Fibroblast of lung (primary cell): ENCODE measurements at regions not wholly inside any gene's neighbourhood (a gene's known extent, or its start where the extent isn't known, plus 50 kb on each side); places are given as distances from the start of the nearest gene placed in this dataset.

Experiments
- DNase-seq, 2 donors: peaks; one replicate each; pipeline versions ENCODE4 v3.0.0 to v3.0.0-alpha.2; 2010; ENCODE audit warnings: low read depth in 2 of 2
- H2AFZ ChIP-seq: 2 replicates; pipeline ENCODE4 v1.5.1; 2012; ENCODE audit warnings: low read length, control low read depth, inconsistent platforms
- H3K27ac ChIP-seq: 2 replicates; pipeline ENCODE4 v1.5.1; 2011; ENCODE audit warnings: low read length, control low read depth; ENCODE audit not compliant: insufficient read depth
- H3K27me3 ChIP-seq: 2 replicates; pipeline ENCODE4 v1.5.1; 2011; ENCODE audit warnings: mild to moderate bottlenecking, low read length; ENCODE audit not compliant: control insufficient read depth, insufficient read depth
- H3K36me3 ChIP-seq: 2 replicates; pipeline ENCODE4 v1.5.1; 2011; ENCODE audit warnings: low read length; ENCODE audit not compliant: control insufficient read depth, insufficient read depth
- H3K4me1 ChIP-seq: 2 replicates; pipeline ENCODE4 v1.5.1; 2011; ENCODE audit warnings: low read length; ENCODE audit not compliant: control insufficient read depth, insufficient read depth; ENCODE audit errors: extremely low read depth
- H3K4me2 ChIP-seq: 2 replicates; pipeline ENCODE4 v1.5.1; 2011; ENCODE audit warnings: low read length, control low read depth; ENCODE audit not compliant: insufficient read depth; ENCODE audit errors: extremely low read depth
- H3K4me3 ChIP-seq, 4 experiments: fragments of 200-600 bp in 1 of 4; sonication (generic) in 1 of 4; replicated peaks in 1 of 4; 2 replicates each; pipeline ENCODE4 v1.5.1; 2011 to 2016; ENCODE audit warnings: low read length in 4 of 4, low read depth in 3 of 4, mild to moderate bottlenecking in 3 of 4, control low read depth in 2 of 4, inconsistent platforms in 1 of 4, mixed read lengths in 1 of 4; ENCODE audit not compliant: insufficient read depth in 1 of 4; ENCODE audit errors: control extremely low read depth in 1 of 4
- H3K79me2 ChIP-seq: 2 replicates; pipeline ENCODE4 v1.5.1; 2012; ENCODE audit warnings: mild to moderate bottlenecking, low read length, inconsistent platforms; ENCODE audit not compliant: control insufficient read depth, insufficient read depth
- H3K9ac ChIP-seq: 2 replicates; pipeline ENCODE4 v1.5.1; 2011; ENCODE audit warnings: mild to moderate bottlenecking, low read length, control low read depth; ENCODE audit not compliant: insufficient read depth
- H3K9me3 ChIP-seq: 2 replicates; pipeline ENCODE4 v1.5.1; 2012; ENCODE audit warnings: low read depth, low read length; ENCODE audit not compliant: control insufficient read depth, insufficient read depth
- H4K20me1 ChIP-seq: 2 replicates; pipeline ENCODE4 v1.5.1; 2011; ENCODE audit warnings: low read length; ENCODE audit not compliant: control insufficient read depth, insufficient read depth; ENCODE audit errors: extremely low read depth
- CTCF ChIP-seq, 2 donors: IDR thresholded peaks in 1 of 2; conservative IDR thresholded peaks in 1 of 2; 1 replicate in 1 of 2; 2 replicates in 1 of 2; pipeline ENCODE4 v1.5.1; 2011 to 2012; ENCODE audit warnings: low read length in 2 of 2, control low read depth in 1 of 2, inconsistent platforms in 1 of 2, low read depth in 1 of 2, mild to moderate bottlenecking in 1 of 2
- EZH2 ChIP-seq: IDR thresholded peaks from 2 replicates; pipeline ENCODE4 v1.5.1; 2012; ENCODE audit warnings: low read length, control low read depth, mild to moderate bottlenecking; ENCODE audit errors: missing control alignments

- Histone ChIP-seq H3K79me2 (no peaks in the 10 kb centered on the region), H4K20me1 (no peaks in the 10 kb centered on the region), H3K4me1 (no peaks in the 10 kb centered on the region), H3K36me3 (no peaks in the 10 kb centered on the region), H3K9ac (no peak overlapping the region), H3K27ac (no peak overlapping the region), H3K9me3 (no peaks in the 10 kb centered on the region), H2AFZ (no peak overlapping the region), H3K4me2 (no peak overlapping the region), H3K27me3 (no peaks in the 10 kb centered on the region), H3K4me3 (no peak overlapping the region)
- no peak for DNase-seq
- TF ChIP-seq CTCF (conservative IDR thresholded peaks at IDR 0.05 in 1 of 2, IDR thresholded peaks at IDR 0.05 in 1 of 2; ENCODE audit: low read depth in 1 of 2, low read length in 2 of 2) (no peak), EZH2 (no peak)
Measured at GRCh38 chr22:48873191-48873520, 954.5 kb downstream of the BRD1 start.

GRCh38 chr22:48872271-48873190 is 955.1 kb downstream of the BRD1 start:
- Histone ChIP-seq H3K4me2 (no peak overlapping the region), H3K27ac (no peak overlapping the region), H3K79me2 (no peaks in the 10 kb centered on the region), H4K20me1 (no peaks in the 10 kb centered on the region), H3K9ac (no peak overlapping the region), H3K27me3 (no peaks in the 10 kb centered on the region), H3K36me3 (no peaks in the 10 kb centered on the region), H3K4me1 (no peaks in the 10 kb centered on the region), H3K4me3 (no peak overlapping the region), H3K9me3 (no peaks in the 10 kb centered on the region), H2AFZ (no peak overlapping the region)
- TF ChIP-seq CTCF (conservative IDR thresholded peaks at IDR 0.05 in 1 of 2, IDR thresholded peaks at IDR 0.05 in 1 of 2; ENCODE audit: low read depth in 1 of 2, low read length in 2 of 2) (no peak), EZH2 (no peak)
- DNase-seq: no peak

GRCh38 chr22:48871176-48871840 is 956.4 kb downstream of the BRD1 start:
- DNase-seq: no peak
- Histone ChIP-seq H3K4me2 (no peak overlapping the region), H3K27ac (no peak overlapping the region), H3K9ac (no peak overlapping the region), H3K79me2 (no peaks in the 10 kb centered on the region), H3K4me3 (no peak overlapping the region), H3K9me3 (no peaks in the 10 kb centered on the region), H3K36me3 (no peaks in the 10 kb centered on the region), H2AFZ (no peak overlapping the region), H3K27me3 (no peaks in the 10 kb centered on the region), H3K4me1 (no peaks in the 10 kb centered on the region), H4K20me1 (no peaks in the 10 kb centered on the region)
- TF ChIP-seq CTCF (conservative IDR thresholded peaks at IDR 0.05 in 1 of 2, IDR thresholded peaks at IDR 0.05 in 1 of 2; ENCODE audit: low read depth in 1 of 2, low read length in 2 of 2): no peak
- TF ChIP-seq EZH2: no peak
